ENCODE measurements at regions not wholly inside any gene's neighbourhood (a gene's known extent, or its start where the extent isn't known, plus 50 kb on each side); places are given as distances from the start of the nearest gene placed in this dataset.

- TF ChIP-seq CTCF (IDR thresholded peaks at IDR 0.05) = no peak
- TF ChIP-seq EP300 (IDR thresholded peaks at IDR 0.05) = no peak
Measured at GRCh38 chrX:3450881-3451570, 104.6 kb upstream of the MXRA5 start.
